ENCODE measurements at regions not wholly inside any gene's neighbourhood (a gene's known extent, or its start where the extent isn't known, plus 50 kb on each side); places are given as distances from the start of the nearest gene placed in this dataset.

DNA sequence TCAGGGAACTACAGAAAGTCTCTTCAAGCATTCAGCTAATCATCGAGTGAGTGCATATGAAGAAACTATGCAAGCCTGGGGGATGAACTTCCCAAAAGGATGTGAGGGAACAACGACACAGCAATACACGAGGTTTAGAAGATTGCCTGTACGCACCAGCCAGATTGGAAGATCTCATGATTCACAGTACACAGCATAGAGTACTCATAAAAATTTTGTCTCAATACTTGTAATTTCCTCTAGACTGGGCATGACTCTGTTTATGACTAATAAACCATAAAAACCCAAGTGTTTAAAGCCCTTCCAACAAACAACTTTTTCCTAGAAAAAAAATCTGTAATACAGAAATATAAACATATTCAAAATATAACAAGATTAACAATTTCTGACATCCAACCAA is 279.7 kb downstream of the KCNJ3 start:
- Histone ChIP-seq H2AFZ (ENCODE audit: low read depth) (no peak overlapping the region), H3K9ac (no peak overlapping the region), H3K36me3 (replicated peaks in 1 of 2; ENCODE audit: control insufficient read depth in 1 of 2, insufficient read depth in 2 of 2, low read length in 1 of 2) (no peaks in the 10 kb centered on the region), H3K9me3 (no peaks in the 10 kb centered on the region), H3K9me2 (no peaks in the 10 kb centered on the region), H3K4me2 (no peak overlapping the region), H3K4me3 (ENCODE audit: low read depth in 2 of 2, low read length in 1 of 2) (no peak overlapping the region), H3K4me1 (ENCODE audit: control insufficient read depth in 1 of 2, insufficient read depth in 2 of 2, low read depth in 1 of 2, low read length in 1 of 2) (no peaks in the 10 kb centered on the region; a peak in 1 of 4 replicates), H3F3A (replicated peaks; ENCODE audit: insufficient read depth) (no peaks in the 10 kb centered on the region), H3K79me2 (ENCODE audit: insufficient read depth) (no peaks in the 10 kb centered on the region), H3K27ac (ENCODE audit: low read depth in 2 of 2, low read length in 1 of 2) (no peak overlapping the region), H3K27me3 (ENCODE audit: insufficient read depth) (no peaks in the 10 kb centered on the region), H4K20me1 (ENCODE audit: insufficient read depth) (no peaks in the 10 kb centered on the region)
- POLR2A ChIA-PET = no interaction called here
- TF ChIP-seq CHD2 (IDR thresholded peaks at IDR 0.05; ENCODE audit: low read length, partially characterized antibody) (no peak), TAF1 (IDR thresholded peaks at IDR 0.05; ENCODE audit: borderline replicate concordance, low read depth, low read length) (no peak), FOXJ3 (CRISPR knock-in tag; IDR thresholded peaks at IDR 0.05) (no peak), EP300 (IDR thresholded peaks at IDR 0.05; ENCODE audit: borderline replicate concordance in 1 of 2, low read depth in 1 of 2, low read length in 1 of 2) (no peak), FOXM1 (IDR thresholded peaks at IDR 0.05; ENCODE audit: low read depth) (no peak), MXI1 (IDR thresholded peaks at IDR 0.05; ENCODE audit: low read depth, low read length) (no peak), NRF1 (IDR thresholded peaks at IDR 0.05; ENCODE audit: low read depth, low read length) (no peak), RXRA (IDR thresholded peaks at IDR 0.05; ENCODE audit: borderline replicate concordance, low read depth) (no peak), FOSL2 (IDR thresholded peaks at IDR 0.05; ENCODE audit: borderline replicate concordance, low read depth) (no peak), YY1 (IDR thresholded peaks at IDR 0.05; ENCODE audit: low read depth) (no peak), EZH2phosphoT487 (IDR thresholded peaks at IDR 0.05; ENCODE audit: borderline replicate concordance, low read depth) (no peak), RAD21 (IDR thresholded peaks at IDR 0.05; ENCODE audit: low read length) (no peak), RFX5 (IDR thresholded peaks at IDR 0.05; ENCODE audit: low read length) (no peak), MEF2A (IDR thresholded peaks at IDR 0.05; ENCODE audit: borderline replicate concordance, low read depth) (no peak), TCF12 (IDR thresholded peaks at IDR 0.05) (no peak)
- TF ChIP-seq, protein P1, sequence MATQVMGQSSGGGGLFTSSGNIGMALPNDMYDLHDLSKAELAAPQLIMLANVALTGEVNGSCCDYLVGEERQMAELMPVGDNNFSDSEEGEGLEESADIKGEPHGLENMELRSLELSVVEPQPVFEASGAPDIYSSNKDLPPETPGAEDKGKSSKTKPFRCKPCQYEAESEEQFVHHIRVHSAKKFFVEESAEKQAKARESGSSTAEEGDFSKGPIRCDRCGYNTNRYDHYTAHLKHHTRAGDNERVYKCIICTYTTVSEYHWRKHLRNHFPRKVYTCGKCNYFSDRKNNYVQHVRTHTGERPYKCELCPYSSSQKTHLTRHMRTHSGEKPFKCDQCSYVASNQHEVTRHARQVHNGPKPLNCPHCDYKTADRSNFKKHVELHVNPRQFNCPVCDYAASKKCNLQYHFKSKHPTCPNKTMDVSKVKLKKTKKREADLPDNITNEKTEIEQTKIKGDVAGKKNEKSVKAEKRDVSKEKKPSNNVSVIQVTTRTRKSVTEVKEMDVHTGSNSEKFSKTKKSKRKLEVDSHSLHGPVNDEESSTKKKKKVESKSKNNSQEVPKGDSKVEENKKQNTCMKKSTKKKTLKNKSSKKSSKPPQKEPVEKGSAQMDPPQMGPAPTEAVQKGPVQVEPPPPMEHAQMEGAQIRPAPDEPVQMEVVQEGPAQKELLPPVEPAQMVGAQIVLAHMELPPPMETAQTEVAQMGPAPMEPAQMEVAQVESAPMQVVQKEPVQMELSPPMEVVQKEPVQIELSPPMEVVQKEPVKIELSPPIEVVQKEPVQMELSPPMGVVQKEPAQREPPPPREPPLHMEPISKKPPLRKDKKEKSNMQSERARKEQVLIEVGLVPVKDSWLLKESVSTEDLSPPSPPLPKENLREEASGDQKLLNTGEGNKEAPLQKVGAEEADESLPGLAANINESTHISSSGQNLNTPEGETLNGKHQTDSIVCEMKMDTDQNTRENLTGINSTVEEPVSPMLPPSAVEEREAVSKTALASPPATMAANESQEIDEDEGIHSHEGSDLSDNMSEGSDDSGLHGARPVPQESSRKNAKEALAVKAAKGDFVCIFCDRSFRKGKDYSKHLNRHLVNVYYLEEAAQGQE (IDR thresholded peaks at IDR 0.05; ENCODE audit: low read depth, low read length) = no peak
- TF ChIP-seq, protein P2, sequence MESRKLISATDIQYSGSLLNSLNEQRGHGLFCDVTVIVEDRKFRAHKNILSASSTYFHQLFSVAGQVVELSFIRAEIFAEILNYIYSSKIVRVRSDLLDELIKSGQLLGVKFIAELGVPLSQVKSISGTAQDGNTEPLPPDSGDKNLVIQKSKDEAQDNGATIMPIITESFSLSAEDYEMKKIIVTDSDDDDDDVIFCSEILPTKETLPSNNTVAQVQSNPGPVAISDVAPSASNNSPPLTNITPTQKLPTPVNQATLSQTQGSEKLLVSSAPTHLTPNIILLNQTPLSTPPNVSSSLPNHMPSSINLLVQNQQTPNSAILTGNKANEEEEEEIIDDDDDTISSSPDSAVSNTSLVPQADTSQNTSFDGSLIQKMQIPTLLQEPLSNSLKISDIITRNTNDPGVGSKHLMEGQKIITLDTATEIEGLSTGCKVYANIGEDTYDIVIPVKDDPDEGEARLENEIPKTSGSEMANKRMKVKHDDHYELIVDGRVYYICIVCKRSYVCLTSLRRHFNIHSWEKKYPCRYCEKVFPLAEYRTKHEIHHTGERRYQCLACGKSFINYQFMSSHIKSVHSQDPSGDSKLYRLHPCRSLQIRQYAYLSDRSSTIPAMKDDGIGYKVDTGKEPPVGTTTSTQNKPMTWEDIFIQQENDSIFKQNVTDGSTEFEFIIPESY (IDR thresholded peaks at IDR 0.05; ENCODE audit: borderline replicate concordance, low read depth) = no peak
- DNase-seq = no peak
- CTCF ChIA-PET = no interaction called here
- 31% methylated on average over 4 of the region's 4 CpGs for WGBS (ENCODE audit: low lambda C conversion rate)
